Gastroesophageal sphincter (tissue), 3 donors: ENCODE measurements at regions not wholly inside any gene's neighbourhood (a gene's known extent, or its start where the extent isn't known, plus 50 kb on each side); places are given as distances from the start of the nearest gene placed in this dataset.

Experiments used
- EP300 ChIP-seq: sonication (generic); formaldehyde crosslinking; IDR thresholded peaks from one replicate; pipeline ENCODE4 v1.6.1; 2017; ENCODE audit warnings: antibody characterized with exemption, mild to moderate bottlenecking
- POLR2A ChIP-seq, 2 donors: fragments of 450-650 bp; IDR thresholded peaks; one replicate each; pipeline ENCODE4 v1.6.1; 2017; ENCODE audit warnings: antibody characterized with exemption in 2 of 2, mild to moderate bottlenecking in 2 of 2, moderate library complexity in 1 of 2
- POLR2AphosphoS5 ChIP-seq: sonication (generic); formaldehyde crosslinking; IDR thresholded peaks from one replicate; pipeline ENCODE4 v1.6.1; 2017; ENCODE audit warnings: antibody characterized with exemption
- TF ChIP-seq, protein P1 (sequence below), 4 experiments: fragments of 200-600 bp in 2 of 4; fragments of 450-650 bp in 2 of 4; sonication (generic) in 1 of 4; IDR thresholded peaks; one replicate each; pipeline ENCODE4 v1.5.1; 2017 to 2019; ENCODE audit warnings: antibody characterized with exemption in 4 of 4, mild to moderate bottlenecking in 2 of 4, moderate library complexity in 2 of 4

DNA sequence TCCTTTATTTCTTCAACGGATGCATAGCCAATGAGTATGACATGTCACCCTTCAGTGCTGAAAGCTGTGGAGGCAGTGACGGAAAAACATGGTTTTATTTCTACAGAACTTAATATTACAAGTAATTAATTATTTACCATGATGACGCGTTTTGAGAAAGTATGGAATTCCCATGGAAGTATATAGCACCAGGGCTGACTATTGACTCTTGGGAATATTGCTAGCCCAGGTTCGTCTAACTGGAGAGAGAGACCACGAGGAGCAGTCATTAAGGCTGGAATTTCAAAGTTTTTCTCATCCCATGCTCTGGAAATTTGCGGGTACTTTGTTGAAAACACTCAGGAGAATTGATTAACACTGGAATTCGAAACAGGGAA, 155.2 kb upstream of the PRSS16 start:
- TF ChIP-seq, protein P1, sequence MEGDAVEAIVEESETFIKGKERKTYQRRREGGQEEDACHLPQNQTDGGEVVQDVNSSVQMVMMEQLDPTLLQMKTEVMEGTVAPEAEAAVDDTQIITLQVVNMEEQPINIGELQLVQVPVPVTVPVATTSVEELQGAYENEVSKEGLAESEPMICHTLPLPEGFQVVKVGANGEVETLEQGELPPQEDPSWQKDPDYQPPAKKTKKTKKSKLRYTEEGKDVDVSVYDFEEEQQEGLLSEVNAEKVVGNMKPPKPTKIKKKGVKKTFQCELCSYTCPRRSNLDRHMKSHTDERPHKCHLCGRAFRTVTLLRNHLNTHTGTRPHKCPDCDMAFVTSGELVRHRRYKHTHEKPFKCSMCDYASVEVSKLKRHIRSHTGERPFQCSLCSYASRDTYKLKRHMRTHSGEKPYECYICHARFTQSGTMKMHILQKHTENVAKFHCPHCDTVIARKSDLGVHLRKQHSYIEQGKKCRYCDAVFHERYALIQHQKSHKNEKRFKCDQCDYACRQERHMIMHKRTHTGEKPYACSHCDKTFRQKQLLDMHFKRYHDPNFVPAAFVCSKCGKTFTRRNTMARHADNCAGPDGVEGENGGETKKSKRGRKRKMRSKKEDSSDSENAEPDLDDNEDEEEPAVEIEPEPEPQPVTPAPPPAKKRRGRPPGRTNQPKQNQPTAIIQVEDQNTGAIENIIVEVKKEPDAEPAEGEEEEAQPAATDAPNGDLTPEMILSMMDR (IDR thresholded peaks at IDR 0.05) = no peak
- TF ChIP-seq POLR2AphosphoS5 (no peak), POLR2A (IDR thresholded peaks at IDR 0.05) (no peak), EP300 (no peak)
